GM19043 (cell line): ENCODE measurements at regions not wholly inside any gene's neighbourhood (a gene's known extent, or its start where the extent isn't known, plus 50 kb on each side); places are given as distances from the start of the nearest gene placed in this dataset.
"Not testable (repeated sequence)": the region's sequence is repeated elsewhere in the genome, so short reads cannot be mapped to it uniquely, and the experiment has no call there.

ENCODE experiments used
- ATAC-seq: cut with Tn5 transposase; IDR thresholded peaks from one replicate; pipeline ENCODE4 v1.9.1; 2021; ENCODE audit warnings: low read depth; ENCODE audit not compliant: unreplicated experiment

GRCh38 chr4:58871509-58871908, 1761.3 kb upstream of the IGFBP7 start:
- no peak for ATAC-seq

GRCh38 chr4:58849026-58849425, 1738.8 kb upstream of the IGFBP7 start:
- no peak for ATAC-seq

GRCh38 chr4:58843455-58843854, 1733.3 kb upstream of the IGFBP7 start:
- no peak for ATAC-seq

- ATAC-seq: no peak
Observed at GRCh38 chr4:58833126-58833525, 1722.9 kb upstream of the IGFBP7 start.

GRCh38 chr4:58825278-58825677, 1715.1 kb upstream of the IGFBP7 start:
- ATAC-seq: no peak

- not testable (repeated sequence) for ATAC-seq
Observed at GRCh38 chr4:58818560-58818959, 1708.4 kb upstream of the IGFBP7 start.

- no peak for ATAC-seq
Observed at GRCh38 chr4:58809948-58810347, 1699.8 kb upstream of the IGFBP7 start.

GRCh38 chr4:58809366-58809765, 1699.2 kb upstream of the IGFBP7 start:
- ATAC-seq: no peak

- no peak for ATAC-seq
Observed at GRCh38 chr4:58808817-58809216, 1698.6 kb upstream of the IGFBP7 start.

- ATAC-seq: no peak
Observed at GRCh38 chr4:58807843-58808615, 1697.8 kb upstream of the IGFBP7 start.

GRCh38 chr4:58776627-58777026, 1666.4 kb upstream of the IGFBP7 start:
- ATAC-seq: no peak

- no peak for ATAC-seq
Observed at GRCh38 chr4:58767598-58767997, 1657.4 kb upstream of the IGFBP7 start.

- no peak for ATAC-seq
Observed at GRCh38 chr4:58766763-58767162, 1656.6 kb upstream of the IGFBP7 start.

GRCh38 chr4:58761563-58761962, 1651.4 kb upstream of the IGFBP7 start:
- no peak for ATAC-seq

- no peak for ATAC-seq
Observed at GRCh38 chr4:58760737-58761136, 1650.6 kb upstream of the IGFBP7 start.

- no peak for ATAC-seq
Observed at GRCh38 chr4:58760100-58760499, 1649.9 kb upstream of the IGFBP7 start.

GRCh38 chr4:58749206-58749605, 1639.0 kb upstream of the IGFBP7 start:
- no peak for ATAC-seq

- ATAC-seq: no peak
Observed at GRCh38 chr4:58740897-58741296, 1630.7 kb upstream of the IGFBP7 start.

GRCh38 chr4:58739275-58739674, 1629.1 kb upstream of the IGFBP7 start:
- no peak for ATAC-seq

GRCh38 chr4:58738375-58738774, 1628.2 kb upstream of the IGFBP7 start:
- no peak for ATAC-seq

- ATAC-seq: peak; percentile 45
Observed at GRCh38 chr4:58734030-58734674, 1624.0 kb upstream of the IGFBP7 start.

- no peak for ATAC-seq
Observed at GRCh38 chr4:58732973-58733372, 1622.8 kb upstream of the IGFBP7 start.
